Mesothelial cell of epicardium (in vitro differentiated cells): ENCODE measurements at regions not wholly inside any gene's neighbourhood (a gene's known extent, or its start where the extent isn't known, plus 50 kb on each side); places are given as distances from the start of the nearest gene placed in this dataset.

ENCODE experiments used
- DNase-seq, 2 experiments: peaks; one replicate each; pipeline ENCODE4 v3.0.0; 2021; ENCODE audit warnings: low spot score in 2 of 2; ENCODE audit not compliant: unreplicated experiment in 2 of 2
- H3K27ac Mint-ChIP-seq: 2 replicates; pipeline ENCODE4 v1.8.0; 2021; ENCODE audit warnings: mixed read lengths
- H3K27me3 Mint-ChIP-seq: 2 replicates; pipeline ENCODE4 v1.8.0; 2021; ENCODE audit warnings: low read depth, mixed read lengths
- H3K36me3 Mint-ChIP-seq: 2 replicates; pipeline ENCODE4 v1.8.0; 2021; ENCODE audit warnings: mixed read lengths
- H3K4me1 Mint-ChIP-seq: 2 replicates; pipeline ENCODE4 v1.8.0; 2021; ENCODE audit warnings: mixed read lengths
- H3K4me3 Mint-ChIP-seq: 2 replicates; pipeline ENCODE4 v1.8.0; 2021; ENCODE audit warnings: mild to moderate bottlenecking, moderate library complexity, mixed read lengths
- H3K9me3 Mint-ChIP-seq: 2 replicates; pipeline ENCODE4 v1.8.0; 2021; ENCODE audit warnings: mixed read lengths
- TF ChIP-seq, protein P1 (sequence below): fragments of 200-600 bp; sonication (generic); IDR thresholded peaks from one replicate; pipeline ENCODE4 v1.5.0; 2021; ENCODE audit warnings: antibody characterized with exemption; ENCODE audit not compliant: unreplicated experiment

DNA sequence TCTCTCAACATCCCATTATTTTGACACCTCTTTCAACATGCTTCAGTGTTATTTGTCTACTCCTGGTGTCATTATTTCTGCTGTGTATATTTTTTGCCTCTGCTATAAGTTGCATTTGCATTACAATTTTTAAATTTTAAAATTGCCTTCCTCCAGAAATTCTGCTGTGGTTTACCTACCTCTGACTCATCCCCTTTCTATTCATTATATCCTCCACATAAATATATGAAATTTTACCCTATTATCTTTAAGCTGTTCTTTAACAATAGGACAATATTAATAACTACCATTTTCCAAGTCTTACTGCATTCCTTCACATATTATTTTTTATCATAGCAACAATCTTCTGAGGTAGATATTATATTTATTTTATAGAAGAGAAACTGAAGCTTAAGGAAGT, 178.1 kb upstream of the NRIP1 start:
- TF ChIP-seq, protein P1, sequence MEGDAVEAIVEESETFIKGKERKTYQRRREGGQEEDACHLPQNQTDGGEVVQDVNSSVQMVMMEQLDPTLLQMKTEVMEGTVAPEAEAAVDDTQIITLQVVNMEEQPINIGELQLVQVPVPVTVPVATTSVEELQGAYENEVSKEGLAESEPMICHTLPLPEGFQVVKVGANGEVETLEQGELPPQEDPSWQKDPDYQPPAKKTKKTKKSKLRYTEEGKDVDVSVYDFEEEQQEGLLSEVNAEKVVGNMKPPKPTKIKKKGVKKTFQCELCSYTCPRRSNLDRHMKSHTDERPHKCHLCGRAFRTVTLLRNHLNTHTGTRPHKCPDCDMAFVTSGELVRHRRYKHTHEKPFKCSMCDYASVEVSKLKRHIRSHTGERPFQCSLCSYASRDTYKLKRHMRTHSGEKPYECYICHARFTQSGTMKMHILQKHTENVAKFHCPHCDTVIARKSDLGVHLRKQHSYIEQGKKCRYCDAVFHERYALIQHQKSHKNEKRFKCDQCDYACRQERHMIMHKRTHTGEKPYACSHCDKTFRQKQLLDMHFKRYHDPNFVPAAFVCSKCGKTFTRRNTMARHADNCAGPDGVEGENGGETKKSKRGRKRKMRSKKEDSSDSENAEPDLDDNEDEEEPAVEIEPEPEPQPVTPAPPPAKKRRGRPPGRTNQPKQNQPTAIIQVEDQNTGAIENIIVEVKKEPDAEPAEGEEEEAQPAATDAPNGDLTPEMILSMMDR: no peak
- no peak for DNase-seq
- Mint-ChIP-seq H3K36me3 (no peaks in the 10 kb centered on the region), H3K27me3 (no peaks in the 10 kb centered on the region), H3K27ac (no peak overlapping the region), H3K9me3 (no peaks in the 10 kb centered on the region), H3K4me3 (no peak overlapping the region), H3K4me1 (peaks cover 23% of the 10 kb centered on the region)

DNA sequence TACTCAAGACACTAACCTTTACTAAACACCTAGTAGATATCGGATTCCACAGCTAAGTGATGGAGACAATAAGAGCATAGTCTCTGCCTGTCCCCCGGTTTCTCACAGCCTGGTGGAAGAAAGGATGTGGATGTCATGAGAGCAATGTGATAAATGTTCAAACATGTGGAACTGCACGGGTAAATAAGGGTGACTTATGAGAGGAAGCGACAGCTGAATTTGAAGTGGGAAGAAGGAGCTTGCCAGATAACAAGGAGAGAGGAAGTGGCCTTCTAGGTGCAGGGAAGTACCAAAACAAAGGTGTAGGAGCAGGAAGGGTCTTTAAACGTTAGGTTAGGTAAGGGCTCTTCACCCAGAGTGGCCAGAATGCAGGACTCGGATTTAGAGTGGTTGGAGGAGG, 178.6 kb upstream of the NRIP1 start:
- no peak overlapping the region for H3K4me3 Mint-ChIP-seq
- H3K9me3 Mint-ChIP-seq: no peaks in the 10 kb centered on the region
- TF ChIP-seq, protein P1: no peak
- no peaks in the 10 kb centered on the region for H3K36me3 Mint-ChIP-seq
- no peak for DNase-seq
- no peaks in the 10 kb centered on the region for H3K27me3 Mint-ChIP-seq
- H3K4me1 Mint-ChIP-seq: peaks cover 23% of the 10 kb centered on the region
- no peak overlapping the region for H3K27ac Mint-ChIP-seq

DNA sequence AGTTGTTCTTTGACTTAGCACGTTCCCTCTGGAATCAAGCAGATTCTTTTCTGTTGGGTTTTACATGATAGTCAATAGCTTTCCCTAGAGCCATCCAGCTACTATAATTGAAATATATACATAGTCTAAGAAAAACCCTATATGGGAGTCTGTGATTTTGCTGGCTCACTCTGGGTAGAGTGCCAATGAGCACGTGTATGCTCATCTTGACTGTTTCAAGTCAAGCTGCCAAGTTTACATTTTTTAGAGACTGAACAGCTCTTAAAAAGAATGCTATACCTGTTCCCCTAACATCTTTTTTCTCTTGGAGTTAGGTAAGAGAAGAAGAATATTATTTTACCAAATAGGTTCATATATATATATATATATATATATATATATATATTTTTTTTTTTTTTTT, 182.8 kb upstream of the NRIP1 start:
- no peak for DNase-seq
- H3K4me1 Mint-ChIP-seq: peaks cover 8% of the 10 kb centered on the region
- no peak overlapping the region for H3K27ac Mint-ChIP-seq
- H3K27me3 Mint-ChIP-seq: no peaks in the 10 kb centered on the region
- TF ChIP-seq, protein P1: no peak
- no peaks in the 10 kb centered on the region for H3K36me3 Mint-ChIP-seq
- H3K4me3 Mint-ChIP-seq: no peak overlapping the region
- H3K9me3 Mint-ChIP-seq: no peaks in the 10 kb centered on the region

DNA sequence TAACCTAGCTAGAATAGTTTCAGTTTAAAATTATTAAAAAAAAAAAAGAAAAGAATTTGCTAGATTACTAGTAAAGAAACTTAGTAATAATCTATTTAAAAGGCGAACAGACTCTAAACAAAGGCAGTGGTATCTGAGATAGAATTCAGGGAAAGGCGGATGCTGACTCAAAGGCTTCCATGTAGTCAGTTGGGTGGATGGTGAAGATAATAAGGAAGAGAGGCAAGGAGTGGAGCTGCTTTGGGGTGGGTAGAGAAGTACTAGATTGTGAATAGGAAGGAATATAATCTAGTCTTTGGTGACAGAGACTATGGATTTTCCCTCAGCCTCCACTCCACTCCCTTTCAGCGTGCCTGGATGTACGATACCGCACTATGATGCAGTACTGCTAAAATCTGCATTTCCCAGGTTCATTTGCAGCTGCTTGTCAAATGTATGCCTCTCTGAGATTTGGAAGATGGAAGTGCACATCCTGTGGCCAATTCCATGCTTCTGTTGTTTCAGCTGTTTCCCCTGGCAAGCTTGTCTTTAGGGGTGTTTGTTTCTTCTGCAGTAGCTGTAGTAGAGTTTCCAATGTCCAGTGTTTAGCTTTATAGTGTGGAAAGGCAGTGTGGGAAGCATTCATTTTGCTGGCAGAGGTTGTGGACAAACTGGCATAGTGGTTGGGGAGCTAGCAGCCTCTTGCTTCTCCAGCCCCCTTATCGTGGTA, 184.6 kb upstream of the NRIP1 start:
- DNase-seq: no peak
- H3K27me3 Mint-ChIP-seq: no peaks in the 10 kb centered on the region

DNA sequence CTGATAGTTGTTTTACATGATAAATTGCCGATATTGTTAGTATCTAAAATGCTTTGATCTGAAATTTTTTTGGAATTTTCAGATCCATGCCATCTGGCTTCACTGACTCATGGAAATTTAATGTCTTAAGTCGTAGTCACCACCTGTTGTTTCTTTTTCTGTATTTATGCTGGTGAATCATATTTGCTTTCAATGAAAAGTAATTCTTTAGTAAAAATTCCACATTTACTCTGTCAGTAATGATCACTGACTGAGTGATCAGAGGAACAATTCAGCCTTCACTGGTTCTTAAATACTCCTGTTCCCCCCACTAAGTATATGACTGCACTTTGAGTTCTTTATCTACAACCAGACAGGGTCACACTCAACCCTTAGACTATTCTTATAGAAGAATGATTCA, 185.6 kb upstream of the NRIP1 start:
- Mint-ChIP-seq H3K4me3 (no peak overlapping the region), H3K27me3 (no peaks in the 10 kb centered on the region), H3K4me1 (peaks cover 7% of the 10 kb centered on the region), H3K36me3 (no peaks in the 10 kb centered on the region), H3K9me3 (peaks cover 4% of the 10 kb centered on the region), H3K27ac (no peak overlapping the region)
- TF ChIP-seq, protein P1: no peak
- DNase-seq: no peak

More for the DNA sequence above, 184.6 kb upstream of the NRIP1 start:
- Mint-ChIP-seq H3K4me3 (no peak overlapping the region), H3K36me3 (no peaks in the 10 kb centered on the region), H3K9me3 (peaks cover 4% of the 10 kb centered on the region), H3K27ac (no peak overlapping the region), H3K4me1 (peaks cover 7% of the 10 kb centered on the region)
- TF ChIP-seq, protein P1: no peak

DNA sequence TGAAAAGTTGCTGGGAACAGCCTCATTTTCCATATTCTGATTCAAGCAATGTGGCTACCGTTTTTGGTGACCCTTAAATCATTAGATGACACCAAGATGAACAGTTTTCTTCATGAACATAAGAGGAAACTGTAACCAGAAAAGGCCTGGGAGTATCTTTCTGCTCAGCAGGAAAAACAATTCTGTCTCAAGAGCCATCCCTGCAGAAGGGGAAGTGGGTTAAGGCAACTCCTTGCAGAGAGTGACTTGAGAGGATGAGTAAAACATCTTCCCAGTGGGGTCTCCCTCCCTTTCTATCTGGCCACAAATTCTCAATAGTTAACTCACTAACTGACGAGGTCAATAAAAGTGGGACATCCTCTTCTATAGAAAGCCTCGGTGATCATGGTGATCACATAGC, 187.6 kb upstream of the NRIP1 start:
- DNase-seq: no peak
- TF ChIP-seq, protein P1: no peak
- H3K4me1 Mint-ChIP-seq: no peaks in the 10 kb centered on the region
- no peak overlapping the region for H3K4me3 Mint-ChIP-seq
- no peaks in the 10 kb centered on the region for H3K27me3 Mint-ChIP-seq
- H3K36me3 Mint-ChIP-seq: no peaks in the 10 kb centered on the region
- H3K27ac Mint-ChIP-seq: no peak overlapping the region
- H3K9me3 Mint-ChIP-seq: peaks cover 4% of the 10 kb centered on the region
